HFF-Myc (cell line): ENCODE measurements at regions not wholly inside any gene's neighbourhood (a gene's known extent, or its start where the extent isn't known, plus 50 kb on each side); places are given as distances from the start of the nearest gene placed in this dataset.

ENCODE experiments used
- DNase-seq: peaks from one replicate; pipeline ENCODE4 v3.0.0-alpha.2; 2011; ENCODE audit warnings: low read depth; ENCODE audit errors: extremely low read depth
- H3K4me3 ChIP-seq: replicated peaks from 2 replicates; pipeline ENCODE4 v1.5.1; 2011; ENCODE audit warnings: low read depth, mild to moderate bottlenecking, control low read depth, low read length
- CTCF ChIP-seq: IDR thresholded peaks from 2 replicates; pipeline ENCODE4 v1.5.1; 2012; ENCODE audit warnings: mild to moderate bottlenecking, low read depth, low read length, control low read depth; ENCODE audit errors: missing control alignments

- DNase-seq = no peak
- H3K4me3 ChIP-seq = no peak overlapping the region
- TF ChIP-seq CTCF = no peak
Observed at GRCh38 chrX:113873056-113873455, 710.8 kb upstream of the HTR2C start.

- no peak for DNase-seq
- no peak for TF ChIP-seq CTCF
- H3K4me3 ChIP-seq = no peak overlapping the region
Observed at GRCh38 chrX:113868711-113869110, 715.2 kb upstream of the HTR2C start.

- no peak overlapping the region for H3K4me3 ChIP-seq
- no peak for TF ChIP-seq CTCF
- no peak for DNase-seq
Observed at GRCh38 chrX:113868177-113868576, 715.7 kb upstream of the HTR2C start.

- no peak for TF ChIP-seq CTCF
- DNase-seq = no peak
- no peak overlapping the region for H3K4me3 ChIP-seq
Observed at GRCh38 chrX:113849408-113849807, 734.5 kb upstream of the HTR2C start.

- H3K4me3 ChIP-seq = no peak overlapping the region
Observed at GRCh38 chrX:113833096-113834055, 750.5 kb upstream of the HTR2C start.

GRCh38 chrX:113828470-113828869 lies 755.4 kb upstream of the HTR2C start:
- H3K4me3 ChIP-seq = no peak overlapping the region
- no peak for DNase-seq
- no peak for TF ChIP-seq CTCF

More at GRCh38 chrX:113833096-113834055, 750.5 kb upstream of the HTR2C start:
- DNase-seq = no peak
- no peak for TF ChIP-seq CTCF
